Smooth muscle cell (in vitro differentiated cells): ENCODE measurements at regions not wholly inside any gene's neighbourhood (a gene's known extent, or its start where the extent isn't known, plus 50 kb on each side); places are given as distances from the start of the nearest gene placed in this dataset.

Source experiments
- DNase-seq: peaks from one replicate; lab custom pipeline; 2025; ENCODE audit not compliant: unreplicated experiment; lab: John Stamatoyannopoulos, UW
- H2AFZ ChIP-seq: fragments of 200-600 bp; sonication (generic); 2 replicates; pipeline ENCODE4 v1.6.0; 2016; ENCODE audit warnings: antibody characterized with exemption, low read depth, mild to moderate bottlenecking
- H3F3A ChIP-seq: fragments of 200-600 bp; sonication (generic); 2 replicates; pipeline ENCODE4 v1.6.0; 2017; ENCODE audit warnings: antibody characterized with exemption, low read depth
- H3K27ac ChIP-seq: fragments of 200-600 bp; sonication (generic); 2 replicates; pipeline ENCODE4 v1.5.1; 2016; ENCODE audit warnings: low read depth, mild to moderate bottlenecking
- H3K27me3 ChIP-seq: fragments of 200-600 bp; sonication (generic); 2 replicates; pipeline ENCODE4 v1.6.1; 2016; ENCODE audit warnings: low read depth, mild to moderate bottlenecking
- H3K36me3 ChIP-seq: fragments of 200-600 bp; sonication (generic); 2 replicates; pipeline ENCODE4 v1.5.1; 2016; ENCODE audit warnings: low read depth
- H3K4me1 ChIP-seq: fragments of 200-600 bp; sonication (generic); 2 replicates; pipeline ENCODE4 v1.5.1; 2016; ENCODE audit warnings: low read depth
- H3K4me2 ChIP-seq: fragments of 200-600 bp; sonication (generic); 2 replicates; pipeline ENCODE4 v1.6.0; 2016; ENCODE audit warnings: mild to moderate bottlenecking
- H3K4me3 ChIP-seq: fragments of 200-600 bp; sonication (generic); 2 replicates; pipeline ENCODE4 v1.5.1; 2016; ENCODE audit warnings: mild to moderate bottlenecking
- H3K79me2 ChIP-seq: fragments of 200-600 bp; sonication (generic); 2 replicates; pipeline ENCODE4 v1.6.0; 2016; ENCODE audit warnings: low read depth, mild to moderate bottlenecking
- H3K9ac ChIP-seq: fragments of 200-600 bp; sonication (generic); 2 replicates; pipeline ENCODE4 v1.6.0; 2016; ENCODE audit warnings: low read depth
- H3K9me3 ChIP-seq: fragments of 200-600 bp; sonication (generic); replicated peaks from 2 replicates; pipeline ENCODE4 v1.5.1; 2016; ENCODE audit warnings: low read depth
- H4K20me1 ChIP-seq: fragments of 200-600 bp; sonication (generic); 2 replicates; pipeline ENCODE4 v1.6.0; 2016; ENCODE audit warnings: low read depth
- WGBS: methylation state at CpG from one replicate; pipeline ENCODE4 v1.1.7; 2016; ENCODE audit warnings: low lambda C conversion rate; 5-methylcytosine and 5-hydroxymethylcytosine counted together
- TF ChIP-seq, protein P1 (sequence below): fragments of 200-600 bp; sonication (generic); IDR thresholded peaks from 2 replicates; pipeline ENCODE4 v1.5.1; 2017; ENCODE audit warnings: borderline replicate concordance, mild to moderate bottlenecking, antibody characterized with exemption; ENCODE audit not compliant: insufficient read depth, poor library complexity, severe bottlenecking

DNA sequence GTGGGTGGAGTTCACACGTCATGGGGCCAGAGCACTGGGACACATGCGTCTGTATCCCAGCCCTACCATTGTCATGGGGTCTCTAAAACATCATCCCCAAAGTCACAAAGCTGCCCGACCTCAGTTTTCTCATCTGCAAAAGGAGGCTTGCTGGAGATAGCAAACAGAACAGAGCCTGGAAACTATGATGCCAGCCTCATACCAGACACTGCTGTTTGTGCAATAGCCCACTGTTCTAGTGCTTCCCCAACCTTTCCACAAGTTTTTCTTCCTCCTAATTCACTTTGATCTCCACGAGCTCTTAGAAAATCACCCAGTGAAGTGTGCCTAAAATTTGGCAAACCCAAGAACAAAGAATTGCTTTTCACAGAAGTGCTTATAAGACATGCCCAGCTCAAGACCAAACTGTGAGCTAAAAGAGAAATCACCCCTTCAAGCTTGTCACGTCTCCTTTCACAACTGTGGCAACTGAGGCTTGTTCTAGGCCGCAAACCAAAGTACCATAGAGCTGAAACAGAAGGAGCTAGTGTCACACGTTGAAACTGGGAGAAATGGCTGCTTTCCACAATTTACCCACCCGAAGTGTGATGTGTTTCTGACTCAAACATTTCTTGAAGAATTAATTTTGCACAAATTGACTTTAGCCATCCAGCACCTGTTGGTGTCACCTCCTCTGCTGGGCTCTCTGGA lies 162.7 kb upstream of the ID2 start:
- H3K4me3 ChIP-seq = no peak overlapping the region
- no peaks in the 10 kb centered on the region for H3K27me3 ChIP-seq
- H3K36me3 ChIP-seq = no peaks in the 10 kb centered on the region
- no peak overlapping the region for H3K27ac ChIP-seq
- H3K79me2 ChIP-seq = no peaks in the 10 kb centered on the region
- no peaks in the 10 kb centered on the region for H3K9me3 ChIP-seq
- 79% methylated on average over 8 of the region's 8 CpGs for WGBS
- no peak overlapping the region for H3K9ac ChIP-seq
- DNase-seq = no peak
- H3F3A ChIP-seq = no peaks in the 10 kb centered on the region
- TF ChIP-seq, protein P1, sequence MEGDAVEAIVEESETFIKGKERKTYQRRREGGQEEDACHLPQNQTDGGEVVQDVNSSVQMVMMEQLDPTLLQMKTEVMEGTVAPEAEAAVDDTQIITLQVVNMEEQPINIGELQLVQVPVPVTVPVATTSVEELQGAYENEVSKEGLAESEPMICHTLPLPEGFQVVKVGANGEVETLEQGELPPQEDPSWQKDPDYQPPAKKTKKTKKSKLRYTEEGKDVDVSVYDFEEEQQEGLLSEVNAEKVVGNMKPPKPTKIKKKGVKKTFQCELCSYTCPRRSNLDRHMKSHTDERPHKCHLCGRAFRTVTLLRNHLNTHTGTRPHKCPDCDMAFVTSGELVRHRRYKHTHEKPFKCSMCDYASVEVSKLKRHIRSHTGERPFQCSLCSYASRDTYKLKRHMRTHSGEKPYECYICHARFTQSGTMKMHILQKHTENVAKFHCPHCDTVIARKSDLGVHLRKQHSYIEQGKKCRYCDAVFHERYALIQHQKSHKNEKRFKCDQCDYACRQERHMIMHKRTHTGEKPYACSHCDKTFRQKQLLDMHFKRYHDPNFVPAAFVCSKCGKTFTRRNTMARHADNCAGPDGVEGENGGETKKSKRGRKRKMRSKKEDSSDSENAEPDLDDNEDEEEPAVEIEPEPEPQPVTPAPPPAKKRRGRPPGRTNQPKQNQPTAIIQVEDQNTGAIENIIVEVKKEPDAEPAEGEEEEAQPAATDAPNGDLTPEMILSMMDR = no peak
- H2AFZ ChIP-seq = no peak overlapping the region
- H3K4me1 ChIP-seq = no peaks in the 10 kb centered on the region
- no peaks in the 10 kb centered on the region for H4K20me1 ChIP-seq
- no peak overlapping the region for H3K4me2 ChIP-seq

DNA sequence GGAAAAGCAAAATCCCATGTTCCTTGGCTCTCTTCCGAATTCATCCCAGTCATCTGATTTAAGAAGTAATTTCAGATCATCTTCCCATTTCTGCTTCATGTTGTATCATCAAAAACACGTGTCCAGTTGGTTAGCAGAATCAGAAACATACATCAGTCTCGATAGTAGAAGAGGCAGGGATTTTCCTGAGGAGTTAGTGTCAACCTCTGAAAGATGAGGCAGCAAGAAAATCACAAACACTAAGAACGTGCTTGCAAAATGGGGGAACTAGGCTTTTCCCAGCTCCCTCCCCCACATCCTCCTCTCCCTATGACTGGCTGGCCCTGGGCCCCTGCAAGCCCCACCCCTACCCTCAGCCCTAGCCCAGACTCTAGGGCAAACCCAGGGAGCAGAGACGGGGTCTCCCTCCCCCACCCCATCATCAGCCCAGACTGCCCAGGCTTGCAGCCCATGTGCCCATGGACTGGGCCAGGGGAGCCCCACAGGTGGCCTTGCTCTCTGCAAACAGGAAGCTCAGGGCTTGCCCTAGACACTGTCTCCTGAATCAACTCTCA lies 161.0 kb upstream of the ID2 start:
- Histone ChIP-seq H3F3A (no peaks in the 10 kb centered on the region), H3K4me3 (no peak overlapping the region), H3K36me3 (no peaks in the 10 kb centered on the region), H3K27ac (no peak overlapping the region), H2AFZ (no peak overlapping the region), H3K9me3 (no peaks in the 10 kb centered on the region), H3K79me2 (no peaks in the 10 kb centered on the region), H3K27me3 (no peaks in the 10 kb centered on the region), H4K20me1 (no peaks in the 10 kb centered on the region), H3K4me1 (no peaks in the 10 kb centered on the region), H3K9ac (no peak overlapping the region), H3K4me2 (no peak overlapping the region)
- TF ChIP-seq, protein P1 = no peak
- DNase-seq = no peak
- WGBS = 84% methylated on average over 5 of the region's 5 CpGs

DNA sequence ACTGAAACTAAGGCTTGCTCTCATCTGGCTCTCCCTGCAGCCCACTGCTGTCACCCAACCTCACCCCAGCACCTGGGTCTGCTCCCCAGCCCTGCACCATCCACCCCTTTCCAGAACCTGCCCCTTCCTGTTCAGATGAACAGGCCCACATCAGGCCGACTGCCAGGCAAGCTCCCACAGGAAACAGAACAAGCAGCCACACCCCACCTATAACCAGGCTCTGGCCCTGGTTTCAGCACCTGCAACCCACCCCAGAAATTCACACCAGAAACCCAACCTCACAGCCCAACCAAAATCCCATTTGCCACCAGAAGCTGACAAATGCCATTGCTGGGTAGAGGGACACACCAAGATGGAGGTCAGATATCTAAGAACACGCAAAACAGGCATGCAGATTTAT lies 159.2 kb upstream of the ID2 start:
- Histone ChIP-seq H3K36me3 (no peaks in the 10 kb centered on the region), H3F3A (no peaks in the 10 kb centered on the region), H3K4me2 (no peak overlapping the region), H2AFZ (no peak overlapping the region), H3K79me2 (no peaks in the 10 kb centered on the region), H3K27ac (no peak overlapping the region), H4K20me1 (no peaks in the 10 kb centered on the region), H3K9ac (no peak overlapping the region), H3K9me3 (no peaks in the 10 kb centered on the region), H3K4me3 (no peak overlapping the region), H3K4me1 (no peaks in the 10 kb centered on the region), H3K27me3 (no peaks in the 10 kb centered on the region)
- TF ChIP-seq, protein P1 = no peak
- no peak for DNase-seq
- 90% methylated on average over 2 of the region's 2 CpGs for WGBS

DNA sequence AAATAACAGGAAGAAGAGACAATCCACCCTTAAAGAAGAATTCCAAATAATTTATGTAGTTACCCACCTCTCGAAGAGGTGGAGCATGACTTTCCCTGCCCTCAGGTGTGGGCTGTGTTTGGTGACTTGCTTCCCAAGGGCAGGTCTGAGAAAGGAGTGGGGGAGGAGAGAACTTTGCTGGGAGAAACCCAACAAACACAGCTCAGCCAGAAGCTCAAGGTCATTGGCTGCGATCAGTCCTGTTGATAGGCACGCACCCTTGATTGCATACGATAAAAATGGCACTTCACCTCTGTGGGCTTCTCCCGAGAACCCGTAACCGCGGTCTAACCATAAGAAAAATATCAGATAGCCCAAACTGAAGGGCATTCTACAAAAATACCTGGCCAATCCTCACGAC lies 157.5 kb upstream of the ID2 start:
- TF ChIP-seq, protein P1 = no peak
- Histone ChIP-seq H3K27ac (no peak overlapping the region), H3K4me1 (no peaks in the 10 kb centered on the region), H3F3A (no peaks in the 10 kb centered on the region), H3K9ac (no peak overlapping the region), H4K20me1 (no peaks in the 10 kb centered on the region), H3K4me2 (no peak overlapping the region), H3K27me3 (no peaks in the 10 kb centered on the region), H3K36me3 (no peaks in the 10 kb centered on the region), H2AFZ (no peak overlapping the region), H3K4me3 (no peak overlapping the region), H3K79me2 (no peaks in the 10 kb centered on the region), H3K9me3 (no peaks in the 10 kb centered on the region)
- WGBS = 97% methylated on average over 9 of the region's 9 CpGs
- DNase-seq = no peak
